ENCODE measurements at regions not wholly inside any gene's neighbourhood (a gene's known extent, or its start where the extent isn't known, plus 50 kb on each side); places are given as distances from the start of the nearest gene placed in this dataset.

GRCh38 chrX:95678679-95679078 is 1006.0 kb upstream of the DIAPH2 start:
- H3K18ac ChIP-seq (ENCODE audit: low read depth in 1 of 2, low read length in 2 of 2), result no peak overlapping the region

GRCh38 chrX:95693365-95693764 is 991.3 kb upstream of the DIAPH2 start:
- Histone ChIP-seq H3K23ac (ENCODE audit: low read length in 2 of 2) (no peak overlapping the region), H2AK5ac (ENCODE audit: low read length, severe bottlenecking) (no peak overlapping the region), H4K8ac (ENCODE audit: low read length) (no peak overlapping the region), H3K9ac (ENCODE audit: low read length) (no peak overlapping the region), H2BK120ac (ENCODE audit: low read depth, low read length) (no peak overlapping the region), H3K4me1 (ENCODE audit: control insufficient read depth, insufficient read depth, low read depth, low read length) (no peaks in the 10 kb centered on the region), H2BK12ac (ENCODE audit: low read length in 2 of 2) (no peak overlapping the region), H3K4me2 (ENCODE audit: low read length, poor library complexity, severe bottlenecking) (no peak overlapping the region), H2AFZ (ENCODE audit: low read depth, low read length) (no peak overlapping the region), H3K4ac (ENCODE audit: low read depth in 1 of 2, low read length in 2 of 2) (no peak overlapping the region), H3K27ac (ENCODE audit: low read length, poor library complexity, severe bottlenecking) (no peak overlapping the region), H3K4me3 (ENCODE audit: insufficient read depth in 1 of 2, low read depth in 1 of 2, low read length in 2 of 2) (no peak overlapping the region), H4K91ac (ENCODE audit: low read length) (no peak overlapping the region), H3K18ac (ENCODE audit: low read depth in 1 of 2, low read length in 2 of 2) (no peak overlapping the region), H3K36me3 (ENCODE audit: control insufficient read depth in 1 of 2, insufficient read depth in 2 of 2, low read depth in 1 of 2, low read length in 2 of 2) (no peaks in the 10 kb centered on the region), H3K27me3 (ENCODE audit: control insufficient read depth in 1 of 2, insufficient read depth in 1 of 2, low read length in 2 of 2) (no peaks in the 10 kb centered on the region), H3K79me1 (replicated peaks; ENCODE audit: low read length, poor library complexity, severe bottlenecking) (no peaks in the 10 kb centered on the region), H2BK15ac (ENCODE audit: low read depth, poor library complexity, severe bottlenecking) (no peak overlapping the region), H2BK5ac (ENCODE audit: low read depth, low read length, poor library complexity, severe bottlenecking) (no peak overlapping the region), H3K9me3 (ENCODE audit: control insufficient read depth, low read length) (no peaks in the 10 kb centered on the region), H3K14ac (ENCODE audit: low read length in 2 of 2) (no peak overlapping the region)
- no peak for DNase-seq
- 100% methylated on average over 1 of the region's 2 CpGs for WGBS

More at GRCh38 chrX:95678679-95679078, 1006.0 kb upstream of the DIAPH2 start:
- no peak overlapping the region for H4K8ac ChIP-seq (ENCODE audit: low read length)
- no peak overlapping the region for H2BK12ac ChIP-seq (ENCODE audit: low read length in 2 of 2)
- H3K9ac ChIP-seq (ENCODE audit: low read length), result no peak overlapping the region
- no peak overlapping the region for H3K4me3 ChIP-seq (ENCODE audit: insufficient read depth in 1 of 2, low read depth in 1 of 2, low read length in 2 of 2)
- H3K23ac ChIP-seq (ENCODE audit: low read length in 2 of 2), result no peak overlapping the region
- no peak overlapping the region for H3K4ac ChIP-seq (ENCODE audit: low read depth in 1 of 2, low read length in 2 of 2)
- H3K79me1 ChIP-seq (replicated peaks; ENCODE audit: low read length, poor library complexity, severe bottlenecking), result no peaks in the 10 kb centered on the region
- H3K9me3 ChIP-seq (ENCODE audit: control insufficient read depth, low read length), result no peaks in the 10 kb centered on the region
- H2AK5ac ChIP-seq (ENCODE audit: low read length, severe bottlenecking), result no peak overlapping the region
- no peaks in the 10 kb centered on the region for H3K4me1 ChIP-seq (ENCODE audit: control insufficient read depth, insufficient read depth, low read depth, low read length)
- no peak overlapping the region for H3K4me2 ChIP-seq (ENCODE audit: low read length, poor library complexity, severe bottlenecking)
- H3K14ac ChIP-seq (ENCODE audit: low read length in 2 of 2), result no peak overlapping the region
- WGBS, result 100% methylated on average over 1 of the region's 4 CpGs
- no peak overlapping the region for H3K27ac ChIP-seq (ENCODE audit: low read length, poor library complexity, severe bottlenecking)
- H2BK5ac ChIP-seq (ENCODE audit: low read depth, low read length, poor library complexity, severe bottlenecking), result no peak overlapping the region
- H4K91ac ChIP-seq (ENCODE audit: low read length), result no peak overlapping the region
- H3K27me3 ChIP-seq (ENCODE audit: control insufficient read depth in 1 of 2, insufficient read depth in 1 of 2, low read length in 2 of 2), result no peaks in the 10 kb centered on the region
- no peaks in the 10 kb centered on the region for H3K36me3 ChIP-seq (ENCODE audit: control insufficient read depth in 1 of 2, insufficient read depth in 2 of 2, low read depth in 1 of 2, low read length in 2 of 2)
- H2AFZ ChIP-seq (ENCODE audit: low read depth, low read length), result no peak overlapping the region
- no peak for DNase-seq
- H2BK120ac ChIP-seq (ENCODE audit: low read depth, low read length), result no peak overlapping the region
- no peak overlapping the region for H2BK15ac ChIP-seq (ENCODE audit: low read depth, poor library complexity, severe bottlenecking)

GRCh38 chrX:95703696-95704095 is 980.9 kb upstream of the DIAPH2 start:
- H2BK120ac ChIP-seq (ENCODE audit: low read depth, low read length), result no peak overlapping the region
- peaks cover 9% of the 10 kb centered on the region for H3K9me3 ChIP-seq (ENCODE audit: control insufficient read depth, low read length)
- H2BK12ac ChIP-seq (ENCODE audit: low read length in 2 of 2), result no peak overlapping the region
- DNase-seq, result peak; percentile 0
- H3K4me1 ChIP-seq (ENCODE audit: control insufficient read depth, insufficient read depth, low read depth, low read length), result no peaks in the 10 kb centered on the region
- no peak overlapping the region for H3K4me2 ChIP-seq (ENCODE audit: low read length, poor library complexity, severe bottlenecking)
- H3K27me3 ChIP-seq (ENCODE audit: control insufficient read depth in 1 of 2, insufficient read depth in 1 of 2, low read length in 2 of 2), result no peaks in the 10 kb centered on the region
- no peak overlapping the region for H3K4me3 ChIP-seq (ENCODE audit: insufficient read depth in 1 of 2, low read depth in 1 of 2, low read length in 2 of 2)
- H2BK5ac ChIP-seq (ENCODE audit: low read depth, low read length, poor library complexity, severe bottlenecking), result no peak overlapping the region
- H3K36me3 ChIP-seq (ENCODE audit: control insufficient read depth in 1 of 2, insufficient read depth in 2 of 2, low read depth in 1 of 2, low read length in 2 of 2), result no peaks in the 10 kb centered on the region
- no peak overlapping the region for H4K8ac ChIP-seq (ENCODE audit: low read length)
- H2AK5ac ChIP-seq (ENCODE audit: low read length, severe bottlenecking), result no peak overlapping the region
- no peak overlapping the region for H3K18ac ChIP-seq (ENCODE audit: low read depth in 1 of 2, low read length in 2 of 2)
- no peak overlapping the region for H2AFZ ChIP-seq (ENCODE audit: low read depth, low read length)
- no peak overlapping the region for H3K27ac ChIP-seq (ENCODE audit: low read length, poor library complexity, severe bottlenecking)
- H4K91ac ChIP-seq (ENCODE audit: low read length), result no peak overlapping the region
- no peak overlapping the region for H2BK15ac ChIP-seq (ENCODE audit: low read depth, poor library complexity, severe bottlenecking)
- no peak overlapping the region for H3K14ac ChIP-seq (ENCODE audit: low read length in 2 of 2)
- H3K23ac ChIP-seq (ENCODE audit: low read length in 2 of 2), result no peak overlapping the region
- no CpG with 5 or more reads among the region's 1 CpG for WGBS
- H3K79me1 ChIP-seq (replicated peaks; ENCODE audit: low read length, poor library complexity, severe bottlenecking), result no peaks in the 10 kb centered on the region
- no peak overlapping the region for H3K9ac ChIP-seq (ENCODE audit: low read length)
- no peak overlapping the region for H3K4ac ChIP-seq (ENCODE audit: low read depth in 1 of 2, low read length in 2 of 2)

- Histone ChIP-seq H4K91ac (ENCODE audit: low read length) (no peak overlapping the region), H4K8ac (ENCODE audit: low read length) (no peak overlapping the region), H2BK120ac (ENCODE audit: low read depth, low read length) (no peak overlapping the region), H3K79me1 (replicated peaks; ENCODE audit: low read length, poor library complexity, severe bottlenecking) (no peaks in the 10 kb centered on the region), H3K9ac (ENCODE audit: low read length) (no peak overlapping the region), H3K18ac (ENCODE audit: low read depth in 1 of 2, low read length in 2 of 2) (no peak overlapping the region), H3K4me3 (ENCODE audit: insufficient read depth in 1 of 2, low read depth in 1 of 2, low read length in 2 of 2) (no peak overlapping the region), H3K23ac (ENCODE audit: low read length in 2 of 2) (no peak overlapping the region), H3K4me2 (ENCODE audit: low read length, poor library complexity, severe bottlenecking) (no peak overlapping the region), H3K14ac (ENCODE audit: low read length in 2 of 2) (no peak overlapping the region), H2AFZ (ENCODE audit: low read depth, low read length) (no peak overlapping the region), H3K27ac (ENCODE audit: low read length, poor library complexity, severe bottlenecking) (no peak overlapping the region), H3K9me3 (ENCODE audit: control insufficient read depth, low read length) (no peaks in the 10 kb centered on the region), H2BK15ac (ENCODE audit: low read depth, poor library complexity, severe bottlenecking) (no peak overlapping the region), H2BK5ac (ENCODE audit: low read depth, low read length, poor library complexity, severe bottlenecking) (no peak overlapping the region), H3K36me3 (ENCODE audit: control insufficient read depth in 1 of 2, insufficient read depth in 2 of 2, low read depth in 1 of 2, low read length in 2 of 2) (no peaks in the 10 kb centered on the region), H3K4me1 (ENCODE audit: control insufficient read depth, insufficient read depth, low read depth, low read length) (no peaks in the 10 kb centered on the region), H2AK5ac (ENCODE audit: low read length, severe bottlenecking) (no peak overlapping the region), H3K4ac (ENCODE audit: low read depth in 1 of 2, low read length in 2 of 2) (no peak overlapping the region), H3K27me3 (ENCODE audit: control insufficient read depth in 1 of 2, insufficient read depth in 1 of 2, low read length in 2 of 2) (no peaks in the 10 kb centered on the region), H2BK12ac (ENCODE audit: low read length in 2 of 2) (no peak overlapping the region)
- no peak for DNase-seq
- WGBS, result no CpG with 5 or more reads among the region's 4 CpGs
These were observed 967.8 kb upstream of the DIAPH2 start for GRCh38 chrX:95716841-95717240.

All from mesenchymal stem cell (in vitro differentiated cells and primary cell).